ENCODE measurements at regions not wholly inside any gene's neighbourhood (a gene's known extent, or its start where the extent isn't known, plus 50 kb on each side); places are given as distances from the start of the nearest gene placed in this dataset.

DNA sequence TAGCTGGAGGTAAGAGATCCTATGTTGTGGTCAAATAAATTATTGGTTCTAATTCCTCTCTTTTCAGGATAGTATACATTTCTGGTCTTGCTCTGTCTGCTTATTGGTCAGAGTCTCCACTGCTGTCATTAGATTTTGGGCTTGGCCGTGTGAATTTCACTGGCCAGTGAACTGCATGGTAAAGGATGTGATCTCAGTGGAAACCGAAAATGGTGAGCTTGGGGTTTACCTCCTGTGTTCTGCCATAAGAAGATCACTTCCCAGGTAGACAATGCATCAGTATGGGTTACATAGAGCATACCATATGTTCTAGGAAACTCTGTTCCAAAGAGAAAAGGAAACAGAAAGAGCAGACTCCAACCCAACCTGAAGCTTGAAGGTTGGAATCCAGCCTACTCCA, 1123.3 kb upstream of the B3GALT2 start:
- Histone ChIP-seq H3K9me3 (replicated peaks) (no peaks in the 10 kb centered on the region), H3K27ac (no peak overlapping the region), H3K4me1 (replicated peaks) (no peaks in the 10 kb centered on the region), H3K27me3 (replicated peaks) (no peaks in the 10 kb centered on the region), H3K4me3 (no peak overlapping the region), H3K36me3 (no peaks in the 10 kb centered on the region)
- no peak for DNase-seq (ENCODE audit: low read depth in 1 of 2, low spot score in 2 of 2)

DNA sequence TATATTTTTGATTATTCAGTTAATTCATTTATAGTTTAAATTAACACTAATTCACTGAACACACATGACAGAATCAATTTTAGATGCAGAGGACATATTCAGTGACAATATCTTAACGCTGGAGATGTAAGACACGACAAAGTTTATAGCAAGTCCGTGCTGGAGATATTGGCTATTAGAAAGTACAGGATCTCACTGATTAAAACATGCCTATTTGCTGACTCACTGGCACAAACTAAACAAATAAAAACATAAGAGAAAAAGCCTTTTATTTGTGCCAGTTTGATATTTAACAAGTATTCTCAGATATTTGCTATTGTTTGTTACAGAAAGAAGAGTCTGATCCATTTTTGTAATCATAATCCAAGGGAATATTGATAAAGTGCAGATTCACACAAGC, 1122.9 kb upstream of the B3GALT2 start:
- Histone ChIP-seq H3K4me1 (replicated peaks) (no peaks in the 10 kb centered on the region), H3K9me3 (replicated peaks) (no peaks in the 10 kb centered on the region), H3K36me3 (no peaks in the 10 kb centered on the region), H3K4me3 (no peak overlapping the region), H3K27ac (no peak overlapping the region), H3K27me3 (replicated peaks) (no peaks in the 10 kb centered on the region)
- no peak for DNase-seq (ENCODE audit: low read depth in 1 of 2, low spot score in 2 of 2)

DNA sequence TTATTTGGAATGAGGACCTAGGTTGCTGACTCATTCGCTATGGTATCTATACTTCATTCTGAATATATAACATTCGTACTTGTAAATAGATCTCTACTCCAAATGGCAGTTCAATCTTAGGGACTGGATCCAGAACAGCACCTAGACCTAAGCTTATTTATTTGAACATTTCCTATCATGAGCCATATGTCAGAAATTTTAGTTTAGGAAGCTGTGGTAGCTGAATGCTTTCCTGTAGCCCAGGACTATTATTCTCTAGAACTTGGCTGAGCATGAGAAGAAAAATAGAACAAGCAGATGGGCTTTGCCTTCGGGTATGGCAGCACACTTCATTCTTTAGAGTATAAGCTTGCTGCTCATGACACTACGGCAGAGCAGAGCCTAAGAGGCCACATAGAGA, 1114.4 kb upstream of the B3GALT2 start:
- H3K4me1 ChIP-seq (replicated peaks) = no peaks in the 10 kb centered on the region
- DNase-seq (ENCODE audit: low read depth in 1 of 2, low spot score in 2 of 2) = no peak
- H3K27me3 ChIP-seq (replicated peaks) = no peaks in the 10 kb centered on the region
- H3K9me3 ChIP-seq (replicated peaks) = no peaks in the 10 kb centered on the region
- no peak overlapping the region for H3K4me3 ChIP-seq
- no peaks in the 10 kb centered on the region for H3K36me3 ChIP-seq
- no peak overlapping the region for H3K27ac ChIP-seq

DNA sequence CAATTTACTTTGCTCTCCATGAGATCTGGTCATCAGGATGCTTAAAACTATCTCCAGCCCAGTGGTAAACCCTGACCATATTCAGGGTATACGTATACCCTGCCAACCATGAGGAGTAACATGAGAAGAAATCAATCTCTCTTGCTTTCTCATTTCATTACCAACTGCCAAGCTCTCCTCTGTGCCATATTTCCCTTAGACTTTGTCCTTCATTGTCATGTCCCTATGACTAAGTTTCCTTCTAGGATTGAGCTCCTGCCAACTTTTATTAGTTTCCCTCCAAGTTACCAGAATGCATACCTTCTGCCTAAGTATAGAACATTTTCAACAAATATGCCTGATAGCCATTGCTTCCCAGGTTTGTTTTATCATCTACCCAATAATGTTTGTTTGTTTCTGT, 1113.9 kb upstream of the B3GALT2 start:
- H3K27me3 ChIP-seq (replicated peaks) = no peaks in the 10 kb centered on the region

DNA sequence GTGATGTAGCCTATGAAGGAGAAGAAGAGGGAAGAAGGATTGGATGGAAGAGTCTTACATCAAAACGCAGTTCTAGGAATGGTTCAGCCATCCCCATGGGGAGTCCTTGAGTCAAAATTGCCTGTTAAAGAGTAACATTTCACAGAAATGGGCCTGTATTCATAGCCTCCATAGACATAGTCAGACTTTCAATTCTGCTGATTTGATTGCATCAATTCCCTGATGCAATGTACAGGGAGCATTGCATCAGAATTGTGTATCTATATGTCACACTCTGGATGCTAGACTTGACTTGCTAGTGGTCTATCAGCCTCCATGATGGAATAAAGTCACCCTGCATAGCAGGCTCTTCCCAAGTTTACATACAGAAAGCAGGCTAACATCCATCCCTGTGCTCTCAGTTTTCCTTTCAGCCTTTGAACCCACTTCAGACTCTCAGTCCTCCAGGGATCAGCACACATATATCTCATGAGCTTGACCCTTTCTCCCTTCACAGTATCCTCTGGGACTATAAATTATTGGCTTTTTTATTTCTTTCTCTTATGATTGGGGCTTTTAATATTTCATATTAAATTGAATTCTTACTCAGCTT, 1111.7 kb upstream of the B3GALT2 start:
- H3K27ac ChIP-seq = no peak overlapping the region
- no peaks in the 10 kb centered on the region for H3K36me3 ChIP-seq
- no peaks in the 10 kb centered on the region for H3K4me1 ChIP-seq (replicated peaks)
- H3K9me3 ChIP-seq (replicated peaks) = no peaks in the 10 kb centered on the region
- H3K4me3 ChIP-seq = no peak overlapping the region
- no peaks in the 10 kb centered on the region for H3K27me3 ChIP-seq (replicated peaks)
- DNase-seq (ENCODE audit: low read depth in 1 of 2, low spot score in 2 of 2) = no peak

More for the DNA sequence above, 1113.9 kb upstream of the B3GALT2 start:
- DNase-seq (ENCODE audit: low read depth in 1 of 2, low spot score in 2 of 2) = no peak
- no peaks in the 10 kb centered on the region for H3K36me3 ChIP-seq
- no peaks in the 10 kb centered on the region for H3K9me3 ChIP-seq (replicated peaks)
- H3K4me3 ChIP-seq = no peak overlapping the region
- no peak overlapping the region for H3K27ac ChIP-seq
- H3K4me1 ChIP-seq (replicated peaks) = no peaks in the 10 kb centered on the region

DNA sequence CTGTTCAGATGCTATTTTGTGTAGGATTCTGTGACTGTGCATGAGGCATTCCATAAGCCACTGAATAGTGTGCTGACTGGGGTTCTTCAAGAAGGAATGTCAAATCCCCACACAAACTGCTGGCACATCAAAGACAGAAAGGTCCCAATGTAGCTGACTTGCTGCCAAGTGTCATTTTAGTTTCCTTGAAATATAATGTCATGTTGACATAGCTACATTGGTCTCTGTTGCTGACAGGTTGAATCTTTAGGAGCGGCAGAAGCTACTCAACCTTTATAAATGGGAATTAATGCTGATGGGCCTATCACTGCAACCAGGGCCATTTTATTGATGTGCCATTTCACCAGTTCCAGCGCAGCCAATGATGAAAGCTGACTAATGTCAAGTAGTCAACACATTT, 1110.7 kb upstream of the B3GALT2 start:
- Histone ChIP-seq H3K36me3 (no peaks in the 10 kb centered on the region), H3K4me1 (replicated peaks) (no peaks in the 10 kb centered on the region), H3K27me3 (replicated peaks) (no peaks in the 10 kb centered on the region), H3K27ac (no peak overlapping the region), H3K4me3 (no peak overlapping the region), H3K9me3 (replicated peaks) (no peaks in the 10 kb centered on the region)
- no peak for DNase-seq (ENCODE audit: low read depth in 1 of 2, low spot score in 2 of 2)

DNA sequence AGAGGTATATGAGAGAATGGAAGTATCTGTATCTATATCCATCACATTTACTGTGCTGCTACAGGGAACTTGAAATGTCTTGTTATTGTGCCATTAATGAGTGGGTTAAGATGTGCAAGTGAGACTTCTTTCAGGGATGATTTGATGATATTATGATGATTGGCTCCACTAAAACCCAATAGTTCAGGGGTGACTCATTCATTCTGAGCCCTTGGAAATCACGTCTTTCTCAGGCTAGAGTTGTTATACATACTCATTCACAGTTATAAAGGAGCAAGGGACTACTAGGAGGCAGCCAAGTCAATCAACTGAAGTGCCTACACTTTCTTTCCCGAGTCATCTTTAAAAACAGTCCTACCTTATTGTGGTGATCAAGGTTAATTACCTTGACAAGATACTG, 1109.8 kb upstream of the B3GALT2 start:
- Histone ChIP-seq H3K4me1 (replicated peaks) (no peaks in the 10 kb centered on the region), H3K9me3 (replicated peaks) (no peaks in the 10 kb centered on the region), H3K36me3 (no peaks in the 10 kb centered on the region), H3K27ac (no peak overlapping the region), H3K4me3 (no peak overlapping the region), H3K27me3 (replicated peaks) (no peaks in the 10 kb centered on the region)
- no peak for DNase-seq (ENCODE audit: low read depth in 1 of 2, low spot score in 2 of 2)

DNA sequence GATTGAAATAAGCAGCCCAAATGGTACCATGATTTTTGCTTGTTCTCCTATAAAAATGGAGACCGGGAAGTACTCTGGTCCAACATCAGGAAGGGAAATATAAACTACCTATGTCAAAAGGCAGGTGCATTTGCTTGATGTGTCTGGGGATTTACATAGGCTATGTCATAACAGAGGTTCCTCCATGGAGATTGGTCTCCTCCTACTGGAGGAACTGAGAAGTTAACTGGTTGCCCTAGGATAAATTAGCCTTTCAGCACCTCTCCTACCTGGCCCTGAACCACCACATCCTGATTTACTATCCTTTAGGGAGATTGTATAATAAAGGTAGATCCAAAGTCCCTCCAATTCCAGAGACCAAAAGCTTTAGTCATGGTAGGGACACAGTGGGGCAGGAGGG, 1109.3 kb upstream of the B3GALT2 start:
- Histone ChIP-seq H3K36me3 (no peaks in the 10 kb centered on the region), H3K9me3 (replicated peaks) (no peaks in the 10 kb centered on the region), H3K27ac (no peak overlapping the region), H3K4me3 (no peak overlapping the region), H3K4me1 (replicated peaks) (no peaks in the 10 kb centered on the region), H3K27me3 (replicated peaks) (no peaks in the 10 kb centered on the region)
- DNase-seq (ENCODE audit: low read depth in 1 of 2, low spot score in 2 of 2) = no peak

DNA sequence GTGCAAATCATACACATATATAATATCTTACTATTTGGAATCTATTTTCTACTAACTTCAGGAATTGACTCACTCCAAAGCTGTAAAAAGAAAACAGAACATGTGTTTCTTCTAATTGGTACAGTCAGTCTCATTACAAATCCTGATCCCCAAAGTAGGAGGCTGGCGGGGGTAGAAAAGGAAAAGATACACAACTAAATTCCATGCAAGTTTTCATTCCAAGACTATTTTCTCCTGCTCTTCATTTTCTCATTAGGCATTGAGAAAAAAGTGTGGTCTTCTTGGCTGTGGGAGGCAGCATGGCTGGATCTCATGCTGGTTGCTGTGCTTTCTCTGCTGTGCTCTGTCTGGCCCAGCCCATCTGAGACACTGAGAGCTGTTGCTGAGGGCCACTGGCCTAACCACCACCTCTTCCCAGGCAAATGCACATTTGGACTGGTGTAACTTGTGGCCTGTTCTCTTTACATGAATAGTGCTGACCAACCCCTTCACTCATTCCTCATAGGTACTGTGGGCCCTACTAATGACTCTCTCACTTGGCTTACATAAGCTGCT, 1107.5 kb upstream of the B3GALT2 start:
- no peaks in the 10 kb centered on the region for H3K9me3 ChIP-seq (replicated peaks)
- H3K4me3 ChIP-seq = no peak overlapping the region
- H3K27ac ChIP-seq = no peak overlapping the region
- no peaks in the 10 kb centered on the region for H3K4me1 ChIP-seq (replicated peaks)
- H3K36me3 ChIP-seq = no peaks in the 10 kb centered on the region
- DNase-seq (ENCODE audit: low read depth in 1 of 2, low spot score in 2 of 2) = no peak
- H3K27me3 ChIP-seq (replicated peaks) = no peaks in the 10 kb centered on the region

DNA sequence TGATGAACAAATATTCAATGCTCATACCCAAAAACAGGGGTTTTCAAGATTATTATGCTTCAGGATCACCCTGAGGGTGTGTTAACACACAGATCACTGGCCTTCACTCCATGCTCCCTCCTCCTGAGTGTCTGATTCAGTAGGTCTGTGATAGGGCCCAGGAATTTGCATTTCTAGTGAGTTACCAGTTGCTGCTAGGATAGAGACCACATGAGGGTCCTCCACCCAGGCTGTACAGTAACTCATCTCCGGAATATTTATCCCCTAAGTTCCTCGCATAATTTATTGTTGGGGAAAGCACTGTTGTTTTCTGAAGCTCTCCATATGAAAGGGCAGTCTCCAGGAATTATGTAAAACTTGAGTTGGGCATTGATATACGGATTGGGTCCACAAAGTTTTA, 1106.6 kb upstream of the B3GALT2 start:
- Histone ChIP-seq H3K9me3 (replicated peaks) (no peaks in the 10 kb centered on the region), H3K27me3 (replicated peaks) (no peaks in the 10 kb centered on the region), H3K27ac (no peak overlapping the region), H3K4me3 (no peak overlapping the region), H3K4me1 (replicated peaks) (no peaks in the 10 kb centered on the region), H3K36me3 (no peaks in the 10 kb centered on the region)
- DNase-seq (ENCODE audit: low read depth in 1 of 2, low spot score in 2 of 2) = no peak

DNA sequence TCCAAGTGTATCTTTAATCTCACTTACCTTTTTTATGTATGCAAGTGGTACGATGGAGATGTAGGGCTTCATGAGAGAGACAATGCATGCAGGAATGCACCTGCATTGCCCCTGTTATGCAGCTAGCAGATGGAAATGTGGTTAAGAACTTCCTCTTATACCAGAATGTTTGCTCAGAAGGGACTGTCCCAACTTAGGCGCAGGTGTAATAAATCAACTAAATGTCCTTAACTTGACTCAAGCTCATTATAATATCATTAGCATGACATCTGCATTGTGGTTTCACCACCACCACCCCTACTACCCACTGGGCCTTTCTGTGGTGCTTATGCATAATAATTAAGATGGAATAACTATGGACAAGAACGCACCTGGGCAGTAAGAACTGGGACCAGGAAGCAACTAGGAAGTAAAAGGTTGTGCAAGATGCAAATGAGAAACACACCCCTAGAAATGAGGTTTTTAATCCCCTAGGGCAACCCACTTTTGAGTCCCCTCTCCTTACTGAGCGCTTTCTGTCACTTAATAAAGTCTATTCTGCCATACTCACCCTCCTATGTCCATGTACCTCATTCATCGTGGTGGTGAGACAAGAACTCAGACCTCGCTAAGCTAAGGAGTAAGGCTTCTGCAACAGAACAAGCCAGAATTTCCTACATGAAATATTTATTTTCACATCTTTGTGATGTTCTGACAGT, 1103.3 kb upstream of the B3GALT2 start:
- Histone ChIP-seq H3K4me1 (replicated peaks) (no peaks in the 10 kb centered on the region), H3K27me3 (replicated peaks) (no peaks in the 10 kb centered on the region), H3K9me3 (replicated peaks) (no peaks in the 10 kb centered on the region), H3K27ac (no peak overlapping the region), H3K36me3 (no peaks in the 10 kb centered on the region), H3K4me3 (no peak overlapping the region)
- DNase-seq (ENCODE audit: low read depth in 1 of 2, low spot score in 2 of 2) = no peak

DNA sequence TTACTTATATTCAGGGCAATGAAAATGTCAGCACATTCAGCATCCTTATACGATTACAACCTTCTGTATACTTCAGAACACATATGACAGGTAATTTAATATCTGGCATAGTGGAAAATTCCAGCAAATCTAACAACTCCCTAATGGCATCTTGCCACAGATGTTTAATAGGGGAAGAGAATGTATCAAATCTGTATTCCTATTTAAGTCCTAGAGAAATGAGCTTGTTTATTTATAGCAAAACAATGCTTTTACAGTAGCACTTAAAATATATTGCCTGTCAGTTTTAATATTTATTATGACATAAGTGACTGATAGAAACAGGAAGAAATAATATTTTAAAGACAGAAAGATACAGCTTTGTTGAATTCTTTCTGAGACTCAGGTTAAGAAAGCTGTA, 1101.8 kb upstream of the B3GALT2 start:
- Histone ChIP-seq H3K9me3 (replicated peaks) (no peaks in the 10 kb centered on the region), H3K27ac (no peak overlapping the region), H3K4me3 (no peak overlapping the region), H3K36me3 (no peaks in the 10 kb centered on the region), H3K27me3 (replicated peaks) (no peaks in the 10 kb centered on the region), H3K4me1 (replicated peaks) (no peaks in the 10 kb centered on the region)
- DNase-seq (ENCODE audit: low read depth in 1 of 2, low spot score in 2 of 2) = no peak

DNA sequence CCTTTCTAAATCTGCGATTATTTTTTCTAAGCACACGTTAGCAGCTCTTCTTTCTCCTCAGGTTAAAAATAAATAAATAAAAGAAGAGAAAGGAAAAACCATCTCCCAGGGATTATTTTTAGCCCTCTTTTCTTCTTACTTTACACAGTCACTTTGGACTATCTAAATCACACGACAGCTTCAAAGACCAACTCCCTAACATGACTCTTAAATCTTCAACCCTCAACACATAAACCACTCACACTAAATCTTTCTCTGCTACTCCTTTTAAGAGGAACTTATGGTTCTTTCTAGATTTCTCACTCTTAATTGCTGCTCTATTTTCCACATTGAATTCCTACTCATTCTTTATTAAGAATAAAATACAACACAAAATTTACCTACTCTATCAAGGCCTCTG, 1095.0 kb upstream of the B3GALT2 start:
- H3K36me3 ChIP-seq = no peaks in the 10 kb centered on the region
- no peak overlapping the region for H3K27ac ChIP-seq
- no peak overlapping the region for H3K4me3 ChIP-seq
- DNase-seq (ENCODE audit: low read depth in 1 of 2, low spot score in 2 of 2) = no peak
- H3K27me3 ChIP-seq (replicated peaks) = no peaks in the 10 kb centered on the region
- no peaks in the 10 kb centered on the region for H3K4me1 ChIP-seq (replicated peaks)
- no peaks in the 10 kb centered on the region for H3K9me3 ChIP-seq (replicated peaks)

DNA sequence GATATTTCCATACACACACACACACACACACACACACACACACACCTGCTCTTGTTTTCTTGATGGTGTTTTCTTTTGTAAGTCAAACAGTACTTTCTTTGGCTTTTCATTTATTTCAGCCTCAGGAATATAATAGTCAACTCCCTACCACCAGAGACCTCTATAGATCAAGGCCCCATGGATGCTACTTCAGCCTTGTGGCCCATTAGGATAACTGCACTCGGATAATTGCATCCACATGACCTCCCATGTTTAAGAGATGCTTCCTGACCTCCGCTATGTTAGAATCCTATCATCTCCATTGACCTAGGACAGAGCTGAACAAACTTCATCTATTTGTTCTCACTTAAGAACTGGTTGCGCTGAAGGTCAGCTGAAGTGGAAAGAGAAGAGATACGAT, 1094.0 kb upstream of the B3GALT2 start:
- no peaks in the 10 kb centered on the region for H3K36me3 ChIP-seq
- H3K27ac ChIP-seq = no peak overlapping the region
- no peak overlapping the region for H3K4me3 ChIP-seq
- DNase-seq (ENCODE audit: low read depth in 1 of 2, low spot score in 2 of 2) = no peak
- H3K4me1 ChIP-seq (replicated peaks) = no peaks in the 10 kb centered on the region
- no peaks in the 10 kb centered on the region for H3K9me3 ChIP-seq (replicated peaks)
- no peaks in the 10 kb centered on the region for H3K27me3 ChIP-seq (replicated peaks)

DNA sequence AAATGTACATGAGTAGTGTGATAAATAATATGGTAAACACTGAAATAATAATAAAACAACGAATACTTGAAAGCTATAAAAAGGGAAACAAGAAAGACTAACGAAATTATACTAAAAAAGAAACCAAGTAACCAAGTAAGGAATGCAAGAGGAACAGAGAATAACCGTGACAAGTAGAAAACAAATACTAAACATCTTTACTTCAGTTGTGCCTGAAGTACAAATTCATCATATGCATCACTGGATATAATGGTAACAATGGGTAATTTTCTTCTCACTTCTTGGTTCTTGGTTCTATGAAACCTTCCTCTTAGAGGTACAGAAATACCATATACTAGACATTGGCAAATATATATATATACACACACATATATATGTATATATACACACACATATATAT, 1093.6 kb upstream of the B3GALT2 start:
- no peak for DNase-seq (ENCODE audit: low read depth in 1 of 2, low spot score in 2 of 2)
- H3K4me3 ChIP-seq = no peak overlapping the region
- H3K4me1 ChIP-seq (replicated peaks) = no peaks in the 10 kb centered on the region
- no peaks in the 10 kb centered on the region for H3K27me3 ChIP-seq (replicated peaks)
- no peaks in the 10 kb centered on the region for H3K36me3 ChIP-seq
- no peak overlapping the region for H3K27ac ChIP-seq
- H3K9me3 ChIP-seq (replicated peaks) = no peaks in the 10 kb centered on the region

Data from SJSA1 (cell line).